HG02798 (cell line): ENCODE measurements at regions not wholly inside any gene's neighbourhood (a gene's known extent, or its start where the extent isn't known, plus 50 kb on each side); places are given as distances from the start of the nearest gene placed in this dataset.
"Not testable (repeated sequence)": the region's sequence is repeated elsewhere in the genome, so short reads cannot be mapped to it uniquely, and the experiment has no call there.

Experiments
- ATAC-seq: cut with Tn5 transposase; IDR thresholded peaks from one replicate; pipeline ENCODE4 v1.9.1; 2021; ENCODE audit warnings: mild to moderate bottlenecking; ENCODE audit not compliant: unreplicated experiment, poor library complexity

GRCh38 chr6:141532211-141532610, 600.5 kb upstream of the GJE1 start:
- ATAC-seq = no peak

DNA sequence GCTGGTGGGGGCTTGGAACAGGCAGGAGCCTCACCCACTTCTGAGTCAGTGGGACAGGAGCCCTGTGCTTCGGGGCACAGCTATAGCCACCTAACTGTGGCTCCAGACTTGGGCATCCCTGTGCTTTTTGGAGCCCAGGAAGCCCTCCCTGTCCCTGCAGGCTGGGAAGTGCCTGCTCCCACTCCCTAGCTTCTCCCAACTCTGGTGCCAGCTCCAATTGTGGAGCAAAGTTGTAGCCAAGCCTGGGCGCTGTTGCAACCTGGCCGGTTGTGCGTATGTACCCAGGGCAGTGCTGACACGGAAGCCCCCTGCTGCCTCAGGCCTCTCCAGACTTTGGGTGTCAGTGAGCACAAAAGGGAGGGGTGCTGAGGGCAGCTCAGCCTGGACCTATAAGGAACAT, 601.7 kb upstream of the GJE1 start:
- ATAC-seq = no peak

DNA sequence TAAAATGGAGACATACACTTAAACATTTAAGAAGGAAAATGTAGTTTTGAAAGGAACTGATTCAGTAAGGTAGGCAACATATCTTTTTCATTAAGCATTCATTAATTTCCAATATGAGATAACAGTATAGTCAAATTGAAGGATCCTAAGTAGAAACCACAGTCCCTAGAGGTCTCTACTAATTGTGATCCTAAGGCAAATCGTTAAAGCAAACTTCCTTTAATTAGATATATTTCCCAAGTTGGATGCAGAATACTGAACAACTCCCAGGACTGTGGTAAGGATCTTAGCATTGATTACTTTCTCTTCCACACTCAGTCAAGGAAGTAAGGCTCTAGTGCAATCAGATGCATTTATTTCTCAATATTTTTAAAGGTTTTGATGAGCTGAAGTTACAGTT, 604.1 kb upstream of the GJE1 start:
- ATAC-seq = no peak

DNA sequence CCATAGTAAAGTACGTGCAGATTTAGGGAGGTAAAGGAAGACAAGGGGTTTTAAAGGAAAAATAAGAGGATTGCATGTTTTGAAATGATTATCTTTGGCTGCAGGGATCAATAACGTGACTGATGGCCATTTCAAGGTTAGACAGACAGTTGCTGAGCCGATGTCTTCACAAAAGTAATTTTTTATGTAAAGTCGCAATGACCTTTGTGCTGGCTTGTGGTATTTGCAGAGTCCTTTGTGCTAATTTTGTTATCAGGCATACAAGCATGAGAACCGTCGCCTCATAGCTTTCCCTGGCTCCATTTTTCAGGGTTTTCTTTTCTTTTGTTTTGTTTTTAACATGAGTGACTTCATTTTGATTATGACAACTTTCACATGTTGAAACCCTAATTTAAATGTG, 605.7 kb upstream of the GJE1 start:
- ATAC-seq = no peak

DNA sequence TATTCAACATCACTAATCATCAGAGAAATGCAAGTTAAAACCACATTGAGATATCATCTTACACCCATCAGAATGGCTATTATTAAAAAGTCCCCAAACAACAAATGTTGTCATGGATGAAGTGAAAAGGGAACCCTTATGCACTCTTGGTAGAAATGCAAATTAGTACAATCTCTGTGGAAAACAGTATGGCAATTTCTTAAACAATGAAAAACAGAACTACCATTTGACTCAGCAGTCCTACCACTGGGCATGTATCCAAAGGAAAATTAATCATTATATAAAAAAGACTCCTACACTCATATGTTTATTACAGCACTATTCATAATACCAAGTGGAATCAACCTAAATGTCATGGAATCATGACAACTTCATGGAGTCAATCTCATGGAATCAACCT, 611.3 kb upstream of the GJE1 start:
- ATAC-seq = no peak

DNA sequence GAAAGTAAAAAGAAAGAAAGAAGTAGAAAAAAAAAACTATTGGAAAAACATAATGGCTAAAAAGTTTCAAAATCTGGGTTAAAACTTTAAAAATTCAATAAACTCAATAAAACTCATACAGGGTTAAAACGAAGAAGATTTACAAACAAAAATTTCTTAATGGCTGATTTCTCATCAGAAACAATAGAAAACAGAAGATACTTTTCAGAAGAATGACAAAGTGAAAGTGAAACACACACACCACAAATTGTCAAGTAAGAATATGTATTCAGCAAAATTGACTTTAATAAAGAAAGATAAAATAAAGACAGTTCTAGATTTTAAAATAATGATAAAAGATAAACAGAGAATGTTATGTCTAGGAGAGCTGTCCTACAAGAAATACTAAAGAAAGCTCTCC, 618.9 kb upstream of the GJE1 start:
- ATAC-seq = no peak

DNA sequence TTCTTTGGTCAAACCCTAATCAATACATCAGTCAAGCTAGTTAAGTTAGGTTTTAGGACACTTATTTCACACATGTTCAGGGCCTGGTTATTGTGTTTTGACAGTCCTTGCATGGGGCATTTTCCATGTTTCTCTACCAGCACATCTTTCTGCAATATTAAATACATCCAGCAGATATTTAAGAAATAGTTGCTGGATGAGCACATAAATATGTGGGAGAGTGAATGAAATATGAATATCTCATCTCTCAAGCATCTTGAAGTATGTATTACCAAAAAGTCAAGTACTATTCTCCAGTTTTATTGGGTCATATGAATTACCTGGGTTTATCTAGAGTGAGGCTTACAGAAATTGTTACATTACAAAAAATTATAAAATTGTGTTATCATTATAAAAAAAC, 621.9 kb upstream of the GJE1 start:
- ATAC-seq = no peak

GRCh38 chr6:141506062-141506461, 626.7 kb upstream of the GJE1 start:
- not testable (repeated sequence) for ATAC-seq

GRCh38 chr6:141504318-141504717, 628.4 kb upstream of the GJE1 start:
- ATAC-seq = not testable (repeated sequence)

DNA sequence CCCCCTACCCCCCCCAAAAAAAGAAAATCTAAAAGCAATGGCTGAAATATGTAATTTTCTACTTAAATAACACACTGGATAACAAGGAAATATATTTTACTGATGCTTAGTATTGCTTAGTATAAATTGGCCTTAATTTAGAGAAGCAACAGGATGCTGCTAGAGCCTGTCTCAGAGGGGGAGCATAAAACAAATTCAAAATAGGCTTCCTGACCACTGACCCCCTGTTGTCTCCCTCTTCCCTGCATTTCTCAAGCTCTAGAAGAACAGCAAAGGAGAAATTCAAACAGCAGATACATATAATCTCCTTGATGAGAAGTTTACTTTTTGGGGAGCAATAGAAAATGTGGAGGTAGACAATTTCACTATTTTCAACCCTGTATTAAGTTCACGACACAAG, 631.1 kb upstream of the GJE1 start:
- no peak for ATAC-seq

DNA sequence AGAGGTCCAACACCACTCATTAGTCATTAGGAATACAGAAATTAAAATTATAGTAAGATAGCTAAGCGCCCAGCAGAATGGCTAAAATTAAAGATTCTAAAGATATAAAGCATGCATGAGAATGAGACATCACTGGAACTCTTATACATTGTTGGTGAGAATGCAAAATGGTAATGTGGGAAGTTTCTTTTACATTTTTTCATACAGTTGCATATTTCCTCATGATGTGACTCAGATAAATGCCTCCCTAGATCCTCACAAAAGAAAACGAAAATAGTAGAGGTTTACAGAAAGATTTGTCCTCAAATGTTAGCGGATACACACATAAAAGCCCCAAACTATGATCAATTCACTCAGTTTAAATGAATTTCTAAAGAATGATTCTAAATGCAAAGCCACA, 633.7 kb upstream of the GJE1 start:
- no peak for ATAC-seq

GRCh38 chr6:141492521-141493284, 640.0 kb upstream of the GJE1 start:
- no peak for ATAC-seq

- ATAC-seq = no peak
Measured at GRCh38 chr6:141491684-141492083, 641.0 kb upstream of the GJE1 start.

DNA sequence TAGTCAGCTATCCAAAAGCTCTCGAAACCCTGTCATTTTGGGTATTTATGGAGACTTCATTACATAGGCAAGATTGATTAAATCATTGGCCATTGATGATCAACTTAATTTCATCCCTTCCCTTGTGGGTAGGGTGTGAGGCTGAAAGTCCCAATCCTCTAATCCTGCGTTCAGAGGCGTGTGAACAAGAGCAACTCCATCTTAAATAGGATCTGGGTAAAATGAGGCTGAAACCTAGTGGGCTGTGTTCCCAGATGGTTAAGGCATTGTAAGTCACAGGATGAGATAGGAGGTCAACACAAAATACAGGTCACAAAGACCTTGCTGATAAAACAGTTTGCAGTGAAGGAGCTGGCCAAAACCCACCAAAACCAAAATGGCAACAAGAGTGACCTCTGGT, 641.7 kb upstream of the GJE1 start:
- no peak for ATAC-seq

GRCh38 chr6:141488488-141488887, 644.2 kb upstream of the GJE1 start:
- ATAC-seq = peak; percentile 44

- ATAC-seq = no peak
Measured at GRCh38 chr6:141486942-141487341, 645.8 kb upstream of the GJE1 start.

DNA sequence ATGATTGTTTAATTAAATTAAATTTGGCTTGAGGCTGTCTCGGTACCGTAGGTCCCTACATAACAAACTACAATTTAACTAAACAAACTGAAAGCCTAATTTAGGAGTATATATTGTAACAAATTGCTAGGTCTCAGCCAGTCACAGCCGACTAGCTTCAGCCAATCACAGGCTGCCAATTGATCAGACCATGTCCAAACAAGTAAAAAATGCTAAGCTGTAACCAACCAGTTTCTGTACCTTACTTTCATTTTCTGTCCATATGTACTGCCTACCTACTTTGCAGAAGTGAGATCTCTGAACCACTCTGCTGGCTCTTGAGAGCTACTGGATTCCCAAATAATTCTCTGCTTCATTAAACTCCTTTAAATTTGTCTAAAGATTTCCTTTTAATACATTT, 648.0 kb upstream of the GJE1 start:
- ATAC-seq = peak; percentile 80

DNA sequence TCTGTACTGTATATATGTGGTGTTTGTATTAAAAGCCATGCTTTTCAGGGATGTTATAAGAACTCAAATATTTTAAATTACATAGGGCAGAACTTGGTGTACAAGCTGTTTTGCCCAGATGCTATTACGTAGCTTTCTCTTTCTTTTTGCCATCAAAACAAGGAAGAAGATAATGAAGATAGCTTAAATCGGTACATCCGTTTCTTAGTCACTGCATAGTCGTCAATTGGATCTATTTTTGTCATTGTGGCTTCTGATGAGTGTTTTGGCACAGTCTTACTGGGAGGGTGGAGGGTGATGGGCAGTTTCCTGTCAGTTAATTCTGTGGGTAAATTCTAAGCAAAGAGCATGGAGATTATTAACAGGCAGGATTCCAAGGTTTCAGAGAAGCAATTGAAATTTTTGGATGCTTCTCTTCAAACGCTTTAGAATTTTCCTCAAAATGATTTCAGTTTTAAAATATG, 649.1 kb upstream of the GJE1 start:
- ATAC-seq = peak; percentile 88

- ATAC-seq = no peak
Measured at GRCh38 chr6:141482796-141483597, 649.7 kb upstream of the GJE1 start.

DNA sequence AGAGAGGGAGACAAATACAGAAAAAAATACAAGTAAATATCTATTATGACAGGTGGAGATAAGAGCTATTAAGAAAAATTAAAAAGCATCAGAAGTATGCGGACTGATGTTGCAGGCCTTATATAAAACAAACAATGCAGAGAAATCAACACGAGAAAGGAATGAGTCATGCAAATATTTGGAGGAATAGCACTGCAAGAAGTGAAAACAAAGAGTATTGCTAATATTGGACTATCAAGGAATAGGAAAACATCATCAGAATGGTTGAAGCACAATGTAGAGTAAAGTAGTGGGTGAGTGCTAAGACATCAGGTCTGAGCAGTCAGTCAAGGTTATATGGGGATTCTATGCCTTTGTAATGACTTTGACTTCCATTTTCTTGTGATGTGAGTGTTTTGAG, 657.5 kb upstream of the GJE1 start:
- no peak for ATAC-seq

DNA sequence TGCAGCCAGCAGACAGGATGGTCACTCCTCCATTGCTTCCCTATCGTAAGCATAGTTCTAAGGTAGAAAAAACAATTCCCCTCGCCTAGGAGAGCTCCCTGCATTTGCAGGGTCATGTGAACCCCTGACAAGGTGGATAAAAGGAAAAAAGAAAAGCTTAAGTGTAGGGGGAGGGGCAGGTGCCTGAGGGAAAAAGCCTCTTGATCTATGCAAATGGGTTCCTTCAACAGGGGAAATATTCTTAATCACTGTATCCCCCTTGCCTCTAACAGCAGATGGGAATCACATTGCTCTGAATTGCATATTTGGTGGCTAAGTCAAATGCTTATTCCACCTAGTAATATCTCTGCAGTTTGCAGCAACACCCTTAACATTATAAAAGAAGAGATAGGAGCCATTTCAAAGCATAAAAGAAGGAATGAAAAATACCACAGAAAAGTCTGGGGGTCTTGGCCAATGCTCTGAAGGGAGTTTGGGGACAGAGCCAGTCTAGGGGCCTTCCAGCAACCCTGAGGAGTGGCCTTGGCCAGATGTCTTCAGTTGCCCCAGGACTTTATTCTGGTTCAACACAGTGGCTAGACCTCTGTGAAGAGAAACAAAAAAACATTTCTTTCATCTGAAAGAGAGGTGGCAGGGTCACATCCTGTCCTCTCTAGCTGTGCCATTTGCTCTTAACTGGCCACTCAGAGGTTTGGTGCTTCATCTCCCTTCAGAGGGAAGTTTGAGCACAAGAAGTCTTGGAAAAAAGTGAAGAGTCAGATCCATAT, 660.4 kb upstream of the GJE1 start:
- ATAC-seq = no peak
